Activated CD4-positive, CD25-positive, alpha-beta regulatory T cell treated with anti-CD3 and anti-CD28 coated beads, Interleukin-2, amount 50 U/mL, for 24 hours (primary cell): ENCODE measurements at regions not wholly inside any gene's neighbourhood (a gene's known extent, or its start where the extent isn't known, plus 50 kb on each side); places are given as distances from the start of the nearest gene placed in this dataset.
"Not testable (repeated sequence)": the region's sequence is repeated elsewhere in the genome, so short reads cannot be mapped to it uniquely, and the experiment has no call there.

Experiments used
- ATAC-seq, 2 donors: fragments of 150-1000 bp; cut with Tn5 transposase; one replicate each; pipeline ENCODE4 v1.10.0; 2021; ENCODE audit warnings: mild to moderate bottlenecking in 1 of 2, moderate library complexity in 1 of 2

DNA sequence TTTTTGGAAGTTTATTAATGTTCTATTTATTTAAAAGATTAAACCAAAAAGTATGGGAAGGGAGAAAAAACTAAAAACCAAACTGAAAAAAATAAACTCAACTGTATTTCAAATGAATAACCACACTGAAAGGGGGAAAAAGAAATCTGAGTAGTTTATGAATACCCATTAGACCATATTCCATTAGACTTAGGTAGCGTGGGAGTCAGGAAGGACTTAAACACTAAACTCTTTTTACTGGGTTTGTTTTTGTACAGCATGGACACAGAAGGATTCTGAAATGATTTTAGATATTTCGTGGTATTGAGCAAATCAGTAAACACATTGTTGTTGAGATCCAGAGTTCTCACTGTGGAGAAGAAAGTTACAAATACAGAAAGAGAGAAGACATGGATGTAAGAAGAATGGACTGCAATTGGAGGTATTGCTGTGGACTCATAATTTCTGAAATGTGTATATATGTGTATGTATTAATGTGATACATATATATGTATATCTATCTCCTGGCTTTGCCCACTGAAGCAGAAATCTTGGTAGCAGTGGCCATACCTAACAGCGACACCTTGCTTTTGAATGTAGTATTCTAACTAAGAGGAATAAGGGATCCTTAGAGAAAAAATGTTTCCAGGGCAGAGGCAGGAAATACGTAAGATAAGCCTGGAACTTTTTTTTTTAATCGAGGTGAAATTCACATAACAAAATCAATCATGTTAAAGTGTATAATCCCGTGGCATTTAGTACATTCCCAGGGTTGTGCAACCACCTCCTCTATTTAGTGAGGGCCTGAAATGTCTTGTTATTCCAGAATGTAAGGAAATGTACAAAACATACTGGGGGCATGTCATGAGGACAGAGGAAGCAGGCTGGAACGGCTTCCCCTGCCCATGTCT lies 228.8 kb downstream of the SMARCA2 start:
- ATAC-seq: no peak

DNA sequence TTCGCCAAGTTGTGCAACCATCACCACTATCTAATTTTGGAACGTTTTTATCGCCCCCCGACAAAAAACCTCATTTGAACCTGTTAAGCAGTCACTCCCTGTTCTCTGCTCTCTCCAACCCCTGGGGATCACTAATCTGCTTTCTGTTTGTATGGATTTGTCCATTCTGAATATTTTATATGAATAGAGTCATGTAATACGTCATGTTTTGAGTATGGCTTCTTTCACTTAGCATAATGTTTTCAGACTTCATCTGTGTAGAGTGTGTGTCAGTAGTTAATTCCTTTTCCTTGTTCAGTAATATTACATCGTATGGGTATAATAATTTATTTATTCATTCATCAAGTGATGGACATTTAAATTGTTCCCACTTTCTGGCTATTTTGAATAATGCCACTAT lies 232.2 kb downstream of the SMARCA2 start:
- no peak for ATAC-seq

DNA sequence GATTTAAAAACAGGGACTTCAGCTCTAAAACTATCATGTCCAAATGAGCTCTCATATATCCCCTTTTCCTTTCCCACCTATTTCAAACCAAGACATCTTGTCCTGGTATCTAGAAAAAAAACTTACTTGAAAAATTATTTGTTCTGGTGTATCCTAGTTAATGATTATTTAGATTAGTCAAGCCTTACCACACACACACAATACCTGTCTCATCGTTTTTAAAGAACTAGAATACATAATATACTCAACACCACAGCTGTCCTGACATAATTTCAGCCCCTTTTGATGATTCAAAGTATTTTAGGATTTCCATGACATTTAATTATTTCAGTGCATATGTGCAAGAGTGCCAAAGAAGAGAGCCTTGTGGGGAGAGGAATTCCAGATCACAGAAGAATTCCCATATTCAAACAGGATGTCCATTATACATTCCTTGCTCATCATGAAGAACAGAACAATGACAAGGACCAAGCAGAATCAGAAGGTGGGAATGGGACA lies 233.7 kb downstream of the SMARCA2 start:
- no peak for ATAC-seq

- no peak for ATAC-seq
Observed at GRCh38 chr9:2253636-2254580, 238.8 kb downstream of the SMARCA2 start.

GRCh38 chr9:2255128-2255527 lies 240.0 kb downstream of the SMARCA2 start:
- ATAC-seq: no peak

DNA sequence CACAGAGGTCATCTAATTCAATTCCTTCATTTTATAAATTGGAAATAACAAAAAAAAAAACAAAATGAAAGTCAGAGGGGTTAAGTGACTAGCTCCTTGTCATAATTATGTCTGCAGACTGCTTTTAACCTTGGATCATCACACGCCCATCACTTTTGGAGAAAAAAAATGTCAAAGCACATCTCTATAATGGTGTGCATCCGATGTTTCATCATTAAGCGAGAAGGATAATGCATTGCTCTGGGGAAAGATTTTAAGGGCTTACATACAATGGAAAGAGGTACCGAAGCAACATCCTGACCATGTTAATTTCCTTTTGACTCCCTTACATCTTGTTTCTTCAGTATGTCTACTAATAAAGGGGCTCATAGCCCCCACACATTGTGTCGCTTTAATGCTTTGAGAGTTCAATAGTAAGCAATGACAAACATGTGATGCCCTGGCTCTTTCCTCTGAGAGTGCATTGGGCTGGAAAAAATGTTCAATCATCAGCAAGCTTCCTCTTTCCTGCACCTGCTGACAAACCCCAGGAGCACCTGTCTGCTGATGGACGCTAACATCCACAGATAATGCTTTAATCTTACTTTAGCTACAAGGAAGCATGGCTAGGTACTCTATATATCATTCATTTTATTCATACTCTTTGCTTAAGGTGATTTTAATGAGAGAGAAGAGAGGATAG lies 242.2 kb downstream of the SMARCA2 start:
- no peak for ATAC-seq

GRCh38 chr9:2260417-2261306 lies 245.5 kb downstream of the SMARCA2 start:
- ATAC-seq: peak; percentile 20 to 32

DNA sequence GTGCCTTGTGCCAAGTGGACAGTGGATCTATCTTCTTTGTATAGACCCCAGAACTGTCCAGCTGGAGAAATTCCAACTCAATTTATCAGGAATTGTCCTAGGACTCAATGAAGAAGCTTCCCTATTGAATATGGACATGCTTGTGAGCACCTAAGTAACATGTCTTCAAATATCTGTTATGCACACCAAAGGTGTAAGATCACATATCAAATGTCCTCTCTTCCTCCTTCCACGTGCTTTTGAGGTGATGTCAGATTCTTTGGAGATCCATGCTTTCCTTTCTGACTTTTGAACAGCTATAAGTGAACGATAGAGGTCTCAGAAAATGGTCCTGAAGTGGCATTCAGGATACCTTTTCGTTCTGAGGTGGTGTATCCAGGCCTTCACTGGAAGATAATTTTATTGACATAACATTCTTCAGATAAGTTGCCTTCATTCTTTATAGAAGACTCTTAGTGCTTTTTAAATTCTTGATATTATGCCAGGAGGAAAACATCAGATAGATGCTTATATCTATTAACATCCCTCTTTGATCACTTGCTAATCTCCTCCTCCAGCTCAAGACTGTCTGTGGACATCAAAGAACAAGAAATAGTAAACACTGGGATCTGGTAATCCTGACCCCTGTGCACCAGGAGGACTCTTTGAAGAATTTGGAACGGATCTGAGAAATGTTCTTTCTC lies 246.4 kb downstream of the SMARCA2 start:
- ATAC-seq: no peak

- ATAC-seq: no peak
Observed at GRCh38 chr9:2262386-2263071, 247.4 kb downstream of the SMARCA2 start.

DNA sequence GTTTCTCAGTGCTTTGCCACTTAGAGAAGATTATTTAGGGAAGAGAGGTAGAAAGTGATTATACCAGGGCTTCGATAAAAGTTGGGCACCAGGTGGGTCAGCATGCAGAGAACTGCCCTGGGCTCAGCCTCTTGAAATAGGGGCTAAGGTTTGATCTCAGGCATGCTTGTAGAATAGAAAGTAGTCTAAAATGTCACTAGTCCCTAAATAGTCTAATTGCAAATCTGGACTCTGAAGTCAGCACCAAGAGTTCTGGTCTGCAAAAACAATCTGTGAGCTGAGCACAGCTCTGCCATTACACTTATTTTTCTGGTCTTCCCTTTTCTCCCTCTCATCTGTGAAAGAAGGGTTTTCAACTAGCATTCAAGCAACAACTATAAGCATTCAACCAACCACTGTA lies 248.0 kb downstream of the SMARCA2 start:
- ATAC-seq: no peak

DNA sequence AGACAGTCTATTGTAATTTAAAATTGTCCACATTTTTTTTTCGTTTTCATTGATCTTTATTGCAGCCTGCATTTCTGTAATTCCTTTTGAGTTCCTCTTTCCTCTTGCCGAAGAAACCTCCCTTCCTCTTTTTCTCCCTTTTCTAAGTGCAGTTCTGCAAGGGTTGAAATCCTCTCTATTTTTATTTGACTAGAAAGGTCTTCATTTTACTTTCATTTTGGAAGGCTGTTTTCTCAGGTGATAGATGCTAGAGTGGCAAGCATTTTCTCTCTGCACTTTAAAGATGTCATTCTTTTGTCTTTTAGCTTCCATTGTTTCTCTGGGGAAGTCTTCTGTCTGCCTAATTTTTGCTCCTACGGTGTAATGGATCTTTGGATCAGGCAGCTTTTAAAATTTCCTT lies 248.5 kb downstream of the SMARCA2 start:
- no peak for ATAC-seq

DNA sequence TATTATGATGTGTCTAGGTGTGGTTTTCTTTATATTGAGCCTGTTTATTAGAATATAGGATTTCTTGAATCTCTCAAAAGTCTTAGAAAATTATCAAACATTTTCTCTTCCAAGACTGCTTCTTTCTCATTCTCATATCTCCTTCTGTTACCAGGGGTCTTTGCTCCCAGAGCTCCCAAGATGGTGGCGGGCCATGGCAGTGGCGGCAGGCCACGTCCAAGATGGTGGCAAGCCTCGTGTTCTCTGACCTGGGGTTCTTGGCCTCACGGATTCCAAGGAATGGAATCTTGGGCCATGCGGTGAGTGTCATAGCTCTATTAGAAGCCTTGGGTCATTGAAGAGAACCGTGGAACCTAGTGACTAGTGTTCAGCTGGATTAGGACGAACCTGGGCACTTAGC lies 248.9 kb downstream of the SMARCA2 start:
- no peak for ATAC-seq

DNA sequence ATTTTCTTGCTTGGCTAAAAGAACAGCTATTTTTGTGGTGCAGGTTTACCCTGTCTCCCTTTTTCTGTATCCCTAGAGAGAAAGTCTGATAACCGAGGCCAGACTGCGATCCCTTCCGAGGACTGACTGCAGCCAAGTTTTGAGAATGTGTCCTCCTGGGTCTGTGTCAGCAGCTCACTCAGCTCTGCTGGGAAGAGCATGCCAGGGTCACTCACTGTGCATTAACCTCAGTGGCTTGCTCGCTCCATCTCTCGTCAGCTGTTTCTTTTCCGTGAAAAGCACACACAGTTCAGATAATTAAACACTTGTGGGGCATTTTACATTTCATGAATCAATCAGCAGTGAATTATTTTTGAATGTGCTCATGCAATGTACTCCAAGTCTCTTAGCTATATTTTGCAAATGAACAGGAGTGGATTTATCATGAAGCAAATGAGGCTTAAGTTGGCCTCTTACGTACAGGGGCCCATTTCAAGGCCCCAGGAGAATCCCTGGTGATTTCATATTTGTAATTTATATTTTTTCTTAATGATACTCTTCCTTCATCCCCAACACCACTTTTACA lies 252.1 kb downstream of the SMARCA2 start:
- no peak for ATAC-seq

DNA sequence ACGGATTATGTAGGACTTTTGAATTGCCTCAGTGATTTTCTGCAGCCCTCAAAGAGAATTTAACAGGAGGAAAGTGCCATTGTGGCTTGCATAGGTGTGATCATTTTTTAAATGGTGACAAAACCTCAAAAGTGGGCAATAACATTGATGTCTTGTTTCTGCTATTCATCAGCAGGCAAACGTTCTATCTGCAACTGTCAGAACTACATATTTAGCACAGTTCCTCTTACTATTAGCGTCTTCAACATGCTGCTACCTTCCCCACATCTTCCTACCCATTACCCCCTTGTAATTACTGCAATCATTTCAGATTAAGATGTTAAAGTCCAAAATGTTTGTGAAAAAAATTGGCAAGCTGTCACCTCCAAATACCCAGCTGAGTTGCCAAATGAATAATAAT lies 254.6 kb downstream of the SMARCA2 start:
- no peak for ATAC-seq

DNA sequence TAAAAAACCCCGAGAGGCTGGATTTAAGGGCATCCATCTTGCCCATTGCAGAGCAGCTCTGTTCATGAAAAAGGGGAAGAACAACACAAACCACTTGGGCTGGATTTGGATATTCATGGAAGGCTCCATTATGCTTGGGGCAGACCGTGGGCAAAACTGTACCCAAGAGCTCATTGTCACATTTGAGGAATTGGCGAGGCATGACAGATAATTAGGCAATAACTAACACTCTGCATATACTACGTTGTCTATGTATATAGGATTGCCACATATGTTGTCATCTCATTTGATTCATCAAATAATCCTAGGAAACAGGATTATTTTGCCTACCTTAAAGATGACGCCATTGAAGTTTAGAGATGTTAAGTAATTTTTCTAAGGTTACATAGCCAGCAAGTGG lies 255.4 kb downstream of the SMARCA2 start:
- no peak for ATAC-seq

DNA sequence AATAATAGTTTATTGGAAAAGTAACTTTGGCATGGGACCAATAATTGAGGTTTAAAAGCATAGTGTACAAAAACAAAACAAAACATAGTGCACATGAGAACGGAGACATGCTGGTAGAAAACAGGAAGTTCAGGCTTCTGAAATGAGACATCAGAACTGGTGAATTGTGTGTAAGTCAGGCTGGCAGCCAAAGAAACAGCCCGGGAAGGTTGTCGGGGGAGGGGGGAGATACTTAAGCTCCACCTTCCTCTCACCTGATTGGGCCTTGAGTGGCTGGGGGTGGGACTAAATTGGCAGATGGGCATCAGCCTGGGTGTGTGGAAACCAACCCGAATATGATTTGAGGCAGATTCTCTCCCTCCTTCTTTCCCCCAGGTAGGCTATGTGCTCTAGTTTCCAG lies 256.3 kb downstream of the SMARCA2 start:
- peak in 1 of 2 donors; percentile 13 for ATAC-seq

- no peak for ATAC-seq
Observed at GRCh38 chr9:2274762-2275161, 259.6 kb downstream of the SMARCA2 start.

GRCh38 chr9:2276296-2276695 lies 261.1 kb downstream of the SMARCA2 start:
- ATAC-seq: no peak

DNA sequence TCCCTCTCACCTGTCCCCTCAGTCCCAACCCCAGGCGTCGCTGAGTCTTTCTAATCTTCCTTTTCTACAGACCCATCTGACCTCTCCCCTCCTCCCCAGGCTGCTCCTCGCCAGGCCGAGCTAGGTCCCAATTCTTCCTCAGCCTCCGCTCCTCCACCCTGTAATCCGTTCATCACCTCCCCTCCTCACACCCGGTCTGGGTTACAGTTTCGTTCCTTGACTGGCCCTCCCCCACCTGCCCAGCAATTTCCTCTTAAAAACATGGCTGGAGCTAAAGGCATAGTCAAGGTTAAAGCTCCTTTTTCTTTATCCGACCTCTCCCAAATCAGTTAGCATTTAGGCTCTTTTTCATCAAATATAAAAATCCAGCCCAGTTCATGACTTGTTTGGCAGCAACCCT lies 262.0 kb downstream of the SMARCA2 start:
- ATAC-seq: not testable (repeated sequence)

DNA sequence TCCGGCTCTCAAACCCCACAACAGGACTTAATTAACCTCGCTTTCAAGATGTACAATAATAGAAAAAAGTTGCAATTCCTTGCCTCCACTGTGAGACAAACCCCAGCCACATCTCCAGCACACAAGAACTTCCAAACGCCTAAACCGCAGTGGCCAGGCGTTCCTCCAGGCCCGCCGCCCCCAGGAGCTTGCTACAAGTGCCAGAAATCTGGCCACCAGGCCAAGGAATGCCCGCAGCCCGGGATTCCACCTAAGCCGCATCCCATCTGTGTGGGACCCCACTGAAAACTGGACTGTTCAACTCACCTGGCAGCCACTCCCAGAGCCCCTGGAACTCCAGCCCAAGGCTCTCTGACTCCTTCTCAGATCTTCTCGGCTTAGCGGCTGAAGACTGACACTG lies 262.5 kb downstream of the SMARCA2 start:
- ATAC-seq: not testable (repeated sequence)
